Cardiac fibroblast (primary cell): ENCODE measurements at regions not wholly inside any gene's neighbourhood (a gene's known extent, or its start where the extent isn't known, plus 50 kb on each side); places are given as distances from the start of the nearest gene placed in this dataset.

ENCODE experiments used
- DNase-seq, 2 donors: peaks; one replicate each; pipeline versions ENCODE4 v3.0.0 to v3.0.0-alpha.2; 2010; ENCODE audit warnings: low read depth in 2 of 2
- H3K4me3 ChIP-seq, 2 donors: replicated peaks in 1 of 2; 1 replicate in 1 of 2; 2 replicates in 1 of 2; pipeline ENCODE4 v1.5.1; 2011; ENCODE audit warnings: low read depth in 2 of 2, low read length in 2 of 2, mild to moderate bottlenecking in 2 of 2, moderate library complexity in 1 of 2
- TF ChIP-seq, protein P1 (sequence below): IDR thresholded peaks from one replicate; pipeline ENCODE4 v1.5.1; 2011; ENCODE audit warnings: low read depth, mild to moderate bottlenecking, low read length, inconsistent platforms

DNA sequence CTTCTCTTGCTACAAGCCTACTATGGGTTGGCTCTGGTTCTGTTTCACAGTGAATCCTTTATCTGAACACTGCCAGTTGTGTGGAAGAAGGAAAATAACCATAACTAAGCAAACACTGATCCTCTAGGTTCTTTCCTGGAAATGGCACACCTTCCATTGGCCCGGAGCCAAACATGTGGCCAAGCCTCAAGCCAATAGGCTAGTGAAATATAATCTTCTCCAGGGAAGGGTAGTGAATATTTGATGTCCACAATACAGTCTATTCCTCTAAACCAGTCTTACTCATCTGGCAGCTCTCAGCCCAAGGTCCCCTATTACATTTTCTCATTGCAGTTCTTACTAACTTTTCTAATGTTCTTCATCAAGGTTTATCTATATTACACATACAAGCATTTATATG lies 921.3 kb downstream of the TUSC7 start:
- TF ChIP-seq, protein P1, sequence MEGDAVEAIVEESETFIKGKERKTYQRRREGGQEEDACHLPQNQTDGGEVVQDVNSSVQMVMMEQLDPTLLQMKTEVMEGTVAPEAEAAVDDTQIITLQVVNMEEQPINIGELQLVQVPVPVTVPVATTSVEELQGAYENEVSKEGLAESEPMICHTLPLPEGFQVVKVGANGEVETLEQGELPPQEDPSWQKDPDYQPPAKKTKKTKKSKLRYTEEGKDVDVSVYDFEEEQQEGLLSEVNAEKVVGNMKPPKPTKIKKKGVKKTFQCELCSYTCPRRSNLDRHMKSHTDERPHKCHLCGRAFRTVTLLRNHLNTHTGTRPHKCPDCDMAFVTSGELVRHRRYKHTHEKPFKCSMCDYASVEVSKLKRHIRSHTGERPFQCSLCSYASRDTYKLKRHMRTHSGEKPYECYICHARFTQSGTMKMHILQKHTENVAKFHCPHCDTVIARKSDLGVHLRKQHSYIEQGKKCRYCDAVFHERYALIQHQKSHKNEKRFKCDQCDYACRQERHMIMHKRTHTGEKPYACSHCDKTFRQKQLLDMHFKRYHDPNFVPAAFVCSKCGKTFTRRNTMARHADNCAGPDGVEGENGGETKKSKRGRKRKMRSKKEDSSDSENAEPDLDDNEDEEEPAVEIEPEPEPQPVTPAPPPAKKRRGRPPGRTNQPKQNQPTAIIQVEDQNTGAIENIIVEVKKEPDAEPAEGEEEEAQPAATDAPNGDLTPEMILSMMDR, result no peak
- H3K4me3 ChIP-seq, result no peak overlapping the region
- DNase-seq, result no peak

DNA sequence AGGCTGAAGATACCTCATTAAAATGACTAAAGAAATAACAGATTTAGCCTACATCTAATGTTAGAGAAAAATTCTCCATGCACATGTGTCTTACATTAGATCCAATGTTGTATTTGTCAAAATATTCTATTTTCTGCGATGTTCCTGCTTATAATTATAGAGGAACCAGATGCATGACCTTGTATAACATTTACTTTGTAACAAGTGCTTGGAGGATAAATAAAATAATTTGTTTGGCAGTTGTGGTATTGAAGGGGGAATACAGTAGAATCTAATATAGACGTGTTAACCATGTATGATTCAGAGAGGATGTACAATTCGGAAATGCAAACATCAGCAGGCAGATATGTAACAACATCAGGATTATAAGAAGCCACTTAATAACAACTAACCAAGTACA lies 922.2 kb downstream of the TUSC7 start:
- DNase-seq, result no peak

DNA sequence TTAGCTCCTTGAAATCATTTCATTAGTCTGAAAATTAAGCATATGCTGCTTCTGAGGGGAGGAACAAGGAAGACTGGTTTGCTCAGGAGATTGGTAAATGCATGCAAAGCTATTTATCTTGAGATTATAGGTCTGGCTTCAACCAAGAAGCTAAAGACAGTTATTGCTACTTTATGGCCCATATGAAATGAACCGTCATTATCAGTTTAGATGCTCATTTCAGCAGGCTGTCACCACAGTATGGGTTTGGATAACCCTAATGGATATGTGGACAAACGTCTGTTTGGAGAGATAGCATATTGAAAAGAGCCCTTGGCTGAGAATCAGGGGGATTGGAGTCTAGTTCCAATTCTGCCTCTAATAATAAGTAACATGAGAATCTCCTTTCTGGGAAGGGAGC lies 922.6 kb downstream of the TUSC7 start:
- DNase-seq, result no peak
- TF ChIP-seq, protein P1, result no peak
- H3K4me3 ChIP-seq, result no peak overlapping the region

More for the DNA sequence above, 922.2 kb downstream of the TUSC7 start:
- H3K4me3 ChIP-seq, result no peak overlapping the region
- TF ChIP-seq, protein P1, result no peak

DNA sequence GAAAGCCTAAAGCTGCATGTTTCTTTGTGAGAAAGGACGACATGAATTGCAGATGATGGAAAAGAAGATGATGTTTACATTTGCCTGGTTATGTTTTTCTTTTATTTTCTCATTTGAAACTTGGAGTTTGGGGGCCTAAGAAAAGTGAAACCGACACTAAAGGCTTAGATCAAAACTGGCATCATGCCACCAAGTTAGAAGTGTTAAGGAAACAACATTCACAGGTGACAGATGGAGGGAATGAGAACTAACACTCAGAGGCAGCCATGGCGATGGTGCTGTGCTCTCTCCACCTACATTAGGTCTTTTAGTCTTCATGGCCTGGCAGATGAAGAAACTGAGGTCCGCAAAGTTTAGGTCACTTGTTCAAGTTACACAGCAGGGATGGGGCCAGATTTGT lies 923.6 kb downstream of the TUSC7 start:
- DNase-seq, result no peak
- TF ChIP-seq, protein P1, result no peak
- no peak overlapping the region for H3K4me3 ChIP-seq

DNA sequence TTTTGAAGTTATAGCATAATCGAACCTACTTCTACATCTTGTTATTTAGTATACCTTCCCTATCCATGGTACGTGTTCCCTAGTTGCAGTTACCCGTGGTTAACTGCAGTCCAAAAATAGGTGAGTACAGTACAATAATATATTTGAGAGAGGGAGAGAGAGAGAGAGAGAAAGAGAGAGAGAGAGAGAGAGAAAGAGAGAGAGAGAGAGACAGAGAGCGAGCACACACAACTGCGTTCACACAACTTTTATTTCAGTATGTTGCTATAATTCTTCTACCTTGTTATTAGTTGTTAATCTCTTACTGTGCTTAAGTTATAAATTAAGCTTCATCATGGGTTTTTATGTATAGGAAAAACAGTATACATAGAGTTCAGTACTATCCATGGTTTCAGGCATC lies 928.1 kb downstream of the TUSC7 start:
- TF ChIP-seq, protein P1, result no peak
- no peak for DNase-seq
- no peak overlapping the region for H3K4me3 ChIP-seq

DNA sequence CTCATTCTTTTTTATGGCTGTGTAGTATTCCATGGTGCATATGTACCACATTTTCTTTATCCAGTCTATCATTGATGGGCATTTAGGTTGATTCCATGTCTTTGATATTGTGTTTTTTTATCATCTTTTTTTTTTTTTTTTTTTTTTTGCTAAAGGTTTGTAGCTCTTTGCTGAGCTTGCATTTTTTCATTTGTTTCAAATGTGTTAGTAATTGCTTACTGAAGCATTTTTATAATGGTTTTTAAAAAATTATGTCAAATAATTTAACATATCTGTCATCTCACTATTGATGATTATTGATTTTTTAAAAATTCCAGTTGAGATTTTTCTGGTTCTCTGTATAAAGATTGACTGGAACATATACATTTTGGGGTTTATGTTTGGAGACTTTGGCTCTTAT lies 934.6 kb downstream of the TUSC7 start:
- DNase-seq, result no peak
- H3K4me3 ChIP-seq, result no peak overlapping the region
- TF ChIP-seq, protein P1, result no peak

DNA sequence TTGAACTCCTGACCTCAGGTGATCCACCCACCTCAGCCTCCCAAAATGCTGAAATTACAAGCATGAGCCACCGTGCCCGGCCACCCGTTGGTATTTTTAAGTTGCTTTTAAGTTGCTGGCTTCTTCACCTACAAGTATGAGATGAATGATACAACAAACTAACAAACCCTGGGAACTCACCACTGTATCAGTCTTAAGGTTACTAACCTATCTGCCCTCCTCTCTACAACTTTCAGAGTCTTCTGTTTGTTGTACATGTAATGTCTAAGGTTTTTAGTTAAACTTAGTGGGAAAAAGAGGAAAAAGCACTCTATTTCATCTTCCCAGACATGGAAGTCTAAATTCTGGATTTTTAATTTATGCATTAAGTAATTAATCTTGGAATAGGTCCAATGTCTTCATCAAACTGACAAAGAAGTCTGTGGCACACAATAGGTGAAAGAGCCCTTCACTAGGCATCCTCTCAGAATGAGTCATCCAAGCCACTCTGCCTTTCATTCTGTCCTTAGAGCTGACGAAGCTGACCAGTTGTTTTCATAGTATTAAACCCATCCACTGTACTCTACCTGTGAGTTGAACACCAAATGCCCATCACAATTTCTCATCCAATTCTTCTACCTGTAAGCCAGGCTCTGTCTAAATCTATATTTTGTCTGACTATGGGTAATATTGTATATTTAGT lies 936.1 kb downstream of the TUSC7 start:
- H3K4me3 ChIP-seq, result no peak overlapping the region
- peak in 1 of 2 donors; percentile 10 for DNase-seq
- TF ChIP-seq, protein P1, result no peak
